Stimulated activated CD4-positive, alpha-beta T cell treated with anti-CD3 and anti-CD28 coated beads, Interleukin-12 subunit alpha, Interleukin-12 subunit beta, amount 100 ng/mL, for 48 hours (primary cell): ENCODE measurements at regions not wholly inside any gene's neighbourhood (a gene's known extent, or its start where the extent isn't known, plus 50 kb on each side); places are given as distances from the start of the nearest gene placed in this dataset.

Experiments
- DNase-seq, 3 donors: peaks; one replicate each; pipeline ENCODE4 v3.0.0-alpha.2; 2020; ENCODE audit warnings: low read depth in 2 of 3, low spot score in 1 of 3

DNA sequence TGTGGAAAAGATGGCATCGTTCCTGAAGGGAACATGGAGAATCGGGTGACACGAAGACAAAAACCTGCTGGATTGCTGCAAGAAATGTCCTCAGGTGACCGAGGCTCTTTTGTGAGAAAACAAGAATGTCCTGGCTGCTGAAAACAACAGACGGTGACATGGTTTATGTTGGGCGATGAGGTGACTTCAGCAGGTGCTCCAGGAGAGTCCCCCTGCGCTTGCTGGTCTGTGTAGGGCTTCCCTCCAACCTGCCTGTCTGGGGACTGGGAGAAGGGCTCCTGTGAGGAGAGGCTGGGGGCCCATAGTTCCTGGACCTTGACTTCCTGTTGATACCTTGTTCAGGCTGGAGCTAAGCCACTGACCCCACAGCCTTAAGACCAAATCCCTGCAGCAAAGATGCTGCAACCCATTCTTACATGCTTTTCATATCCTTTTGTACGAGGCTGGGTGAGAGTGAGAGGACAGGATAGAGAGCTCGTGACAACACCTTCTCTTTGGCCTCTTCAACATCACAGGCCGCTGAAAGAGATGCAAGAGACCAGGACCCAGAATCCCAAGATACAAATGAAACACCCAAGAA, 134.8 kb downstream of the CD83 start:
- no peak for DNase-seq

DNA sequence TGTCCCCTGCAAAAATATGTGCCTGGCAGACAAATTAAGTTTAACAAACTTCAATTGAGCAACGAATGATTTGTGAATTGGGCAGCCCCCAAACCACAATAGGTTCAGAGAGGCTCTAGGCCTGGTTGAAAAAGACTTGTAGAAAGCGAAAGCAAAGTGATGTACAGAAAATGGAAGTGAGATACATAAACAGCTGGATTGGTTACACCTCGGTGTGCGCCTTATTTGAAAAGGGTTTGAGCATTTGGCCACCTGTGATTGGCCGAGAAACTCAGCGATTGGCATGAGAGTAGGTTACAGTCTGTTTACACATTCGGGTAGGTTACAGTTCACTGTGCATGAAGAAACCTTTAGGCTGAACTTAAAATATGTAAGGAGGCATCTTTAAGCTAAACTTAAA, 136.9 kb downstream of the CD83 start:
- DNase-seq, result no peak

DNA sequence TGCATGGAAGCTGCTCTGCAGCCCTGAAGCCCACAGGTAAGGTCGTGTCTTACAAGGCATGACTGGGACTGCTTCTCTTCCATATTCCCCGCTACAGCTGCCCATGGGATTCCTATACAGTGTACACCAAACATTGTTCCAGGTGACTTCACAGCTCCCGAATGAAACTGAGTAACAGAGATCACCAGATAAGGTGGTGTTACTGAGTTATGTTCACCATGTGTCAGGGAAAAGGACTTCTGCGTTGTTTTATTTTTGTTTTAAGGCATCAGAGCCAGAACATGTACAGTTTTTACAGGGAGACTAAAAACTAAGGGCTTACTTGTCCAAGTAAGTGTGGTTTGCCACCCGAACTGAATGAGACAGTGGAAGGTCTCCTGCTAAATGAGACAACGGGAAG, 138.3 kb downstream of the CD83 start:
- no peak for DNase-seq

DNA sequence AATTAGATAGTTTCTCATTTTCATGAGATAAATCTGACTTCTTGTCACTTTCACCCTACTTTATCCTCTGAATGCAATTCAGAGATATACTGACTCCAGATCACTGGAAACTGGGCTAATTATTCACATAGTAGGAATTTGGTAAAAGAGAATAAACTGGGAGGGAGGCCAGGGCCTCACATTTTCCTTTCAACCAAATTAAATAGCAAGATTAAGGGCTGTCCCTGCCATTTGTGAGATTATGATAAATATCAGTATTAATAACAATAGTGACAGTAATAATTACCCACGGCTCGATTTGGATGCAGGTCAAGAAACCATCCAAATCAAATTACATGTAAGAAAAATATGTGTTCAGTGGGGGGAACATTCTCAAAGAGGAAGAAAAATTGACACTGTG, 140.5 kb downstream of the CD83 start:
- DNase-seq, result no peak

DNA sequence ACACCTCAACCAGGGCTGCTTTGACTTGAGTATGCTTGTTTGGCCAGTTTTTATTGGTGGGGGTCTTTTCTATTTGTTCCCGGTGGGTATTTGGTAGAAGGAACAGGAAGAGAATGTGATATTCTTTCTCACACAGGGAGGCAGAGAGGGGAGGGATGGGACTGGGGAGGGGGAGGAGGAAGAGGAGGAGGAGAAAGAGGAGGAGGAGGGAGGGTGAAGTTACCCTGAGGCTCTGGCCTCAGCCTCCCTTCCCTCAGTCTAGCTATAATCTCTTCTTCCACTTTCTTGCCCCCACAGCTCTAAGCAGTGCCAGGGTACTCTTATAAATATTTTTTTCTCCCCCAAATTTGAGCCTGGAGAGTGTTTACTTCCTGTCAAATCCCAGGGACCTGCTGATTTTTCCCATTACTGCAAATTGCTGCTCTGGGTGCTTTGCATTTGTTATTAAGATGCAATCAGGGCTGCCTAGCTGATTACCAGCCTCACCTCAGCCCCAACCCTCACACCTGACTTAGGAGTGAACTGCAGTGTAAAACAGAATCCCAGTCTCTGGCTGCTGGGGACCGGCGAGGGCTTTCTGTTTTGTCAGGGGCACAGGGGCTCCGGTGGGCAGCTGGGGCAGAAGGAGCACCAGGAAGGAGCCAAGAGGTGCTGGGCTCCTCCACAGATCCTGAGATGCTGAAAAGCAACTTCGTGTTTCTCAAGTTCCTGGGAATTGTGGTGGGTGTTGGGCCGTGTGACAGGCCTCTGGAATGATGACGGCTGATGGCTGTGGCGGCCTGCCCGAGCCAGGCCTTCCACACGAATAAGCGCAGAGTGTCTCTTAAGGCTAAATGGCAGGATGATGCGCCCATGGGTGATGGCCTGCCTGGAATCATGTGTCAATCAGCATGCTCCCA, 141.4 kb downstream of the CD83 start:
- no peak for DNase-seq

DNA sequence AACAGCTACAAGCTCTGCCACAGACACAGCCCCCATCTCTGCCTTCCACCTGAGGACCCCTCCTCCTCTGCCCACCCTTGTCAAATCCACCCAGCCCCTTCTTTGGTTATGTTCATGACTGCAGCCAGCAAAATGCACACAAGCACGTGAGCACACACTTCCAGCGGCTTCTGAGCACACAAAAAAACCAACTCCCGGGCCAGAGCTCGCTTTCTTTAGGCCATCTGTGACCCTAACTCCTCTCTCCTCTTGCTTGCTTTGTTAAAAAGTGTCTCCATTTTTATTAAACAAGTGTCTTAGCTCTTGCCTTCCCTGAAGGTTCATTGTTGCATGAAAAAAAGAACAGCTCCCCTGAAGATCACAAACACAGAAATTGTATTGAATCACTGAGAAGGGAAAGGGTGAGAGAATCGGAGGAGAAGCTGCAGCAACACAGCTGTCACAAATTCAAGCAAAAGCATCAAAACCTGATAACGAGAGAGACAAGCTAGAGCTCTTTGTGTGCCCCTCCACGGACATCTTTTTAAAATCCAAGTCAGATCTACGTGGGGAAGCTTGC, 142.1 kb downstream of the CD83 start:
- no peak for DNase-seq

DNA sequence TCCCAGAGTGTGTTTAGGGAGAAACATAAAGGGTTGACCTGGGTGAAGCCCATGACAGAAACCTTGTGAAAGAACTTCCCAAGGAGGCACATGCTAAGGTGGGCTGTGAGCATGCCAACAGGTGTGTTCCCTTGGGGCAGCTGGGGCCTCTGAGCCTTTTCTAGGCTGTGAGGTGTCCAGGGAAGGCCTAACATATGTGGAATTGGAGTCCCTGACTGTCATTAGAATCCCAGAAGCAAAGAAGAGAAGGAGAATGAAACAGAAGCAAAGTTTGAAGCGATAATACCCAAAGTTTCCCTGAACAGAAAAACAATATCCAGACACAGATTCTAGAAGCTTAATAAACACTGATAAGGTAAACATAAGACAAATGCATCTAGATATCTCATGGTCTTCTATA, 143.3 kb downstream of the CD83 start:
- no peak for DNase-seq

DNA sequence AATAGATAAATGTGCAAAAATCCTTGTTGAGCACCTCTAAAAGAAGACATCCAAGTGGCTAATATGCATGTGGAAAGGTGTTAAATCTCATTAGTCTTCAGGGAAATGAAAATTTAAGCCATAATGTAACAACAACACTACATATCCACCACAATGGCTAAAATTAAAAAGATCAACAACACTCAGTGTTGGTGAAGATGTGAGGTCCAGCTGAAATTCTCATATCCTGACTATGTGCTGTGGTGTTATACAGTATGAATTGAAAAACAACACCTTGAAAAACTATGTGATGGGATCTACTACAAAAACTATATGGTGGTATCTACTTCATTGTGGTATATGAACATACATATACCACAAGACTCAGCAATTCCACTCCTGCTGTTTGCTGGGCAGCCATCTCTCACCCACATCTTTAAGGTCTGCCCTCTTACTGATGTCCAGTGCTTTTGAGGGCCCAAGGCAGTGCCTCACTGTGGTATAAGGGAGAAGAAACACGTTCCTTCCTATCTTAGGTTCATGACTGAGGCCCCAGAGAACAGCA, 146.4 kb downstream of the CD83 start:
- no peak for DNase-seq

DNA sequence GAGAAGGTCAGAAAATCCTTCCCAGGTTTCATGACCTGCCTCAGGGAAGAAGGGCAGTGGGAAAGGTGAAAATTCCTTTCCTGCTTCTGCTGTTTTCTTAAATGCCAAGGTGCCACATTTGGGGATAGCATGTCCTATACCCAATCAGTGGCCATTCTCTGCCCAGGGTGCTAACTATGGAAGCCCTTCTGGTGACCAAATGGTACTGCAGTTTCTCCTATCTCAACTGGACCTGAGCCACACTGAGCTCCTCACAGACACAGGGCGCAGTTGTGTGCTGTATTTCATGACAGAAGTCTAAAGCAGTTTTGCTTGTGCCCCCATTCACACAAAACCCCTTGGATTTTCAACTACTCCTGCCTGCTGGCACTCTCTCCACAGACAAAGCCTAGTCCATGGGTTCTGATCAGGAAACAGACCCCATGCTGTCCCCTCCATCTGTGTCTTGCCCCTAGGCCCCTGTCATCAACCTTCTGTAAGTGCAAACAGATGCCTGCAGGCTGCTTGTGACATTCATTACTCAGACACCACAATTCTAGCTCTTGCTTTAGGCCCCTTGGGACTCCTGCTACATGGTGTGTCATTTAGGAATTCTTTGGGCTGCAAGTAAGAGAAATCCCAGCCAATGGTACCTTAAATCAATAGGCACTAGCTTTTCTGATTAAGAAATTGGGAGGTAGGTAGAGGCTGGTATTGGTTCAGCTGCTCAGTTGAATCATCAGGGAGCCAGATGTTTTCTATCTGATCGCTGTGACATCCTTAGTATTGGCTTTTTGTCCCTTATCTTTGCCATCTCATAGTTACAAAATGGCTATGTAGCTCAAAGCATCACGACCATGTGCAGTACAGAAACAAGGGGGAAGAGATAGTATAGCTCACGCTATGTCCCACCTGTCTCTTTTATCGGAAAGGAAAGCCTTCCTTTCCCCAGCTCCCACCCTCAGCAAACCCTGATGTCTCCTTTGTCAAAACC, 147.8 kb downstream of the CD83 start:
- no peak for DNase-seq

DNA sequence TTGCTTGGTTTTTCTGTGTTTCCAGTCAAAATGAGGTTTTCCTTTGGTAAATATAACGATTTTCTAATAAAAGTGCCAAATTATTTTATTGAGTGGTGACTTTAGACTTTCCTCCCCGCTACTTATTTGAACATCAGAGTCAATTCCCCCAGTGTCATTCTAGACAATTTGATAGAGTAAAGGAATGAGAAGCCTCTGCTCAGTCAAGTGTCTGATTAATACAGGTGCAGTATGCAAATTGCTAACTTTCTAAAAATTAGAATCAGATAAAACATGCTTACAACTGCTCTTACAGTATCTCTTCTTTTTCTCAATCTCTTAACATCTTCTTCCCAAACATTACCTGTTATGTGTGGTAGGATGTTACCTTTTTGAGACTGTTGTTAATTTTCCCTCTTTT, 148.7 kb downstream of the CD83 start:
- no peak for DNase-seq

DNA sequence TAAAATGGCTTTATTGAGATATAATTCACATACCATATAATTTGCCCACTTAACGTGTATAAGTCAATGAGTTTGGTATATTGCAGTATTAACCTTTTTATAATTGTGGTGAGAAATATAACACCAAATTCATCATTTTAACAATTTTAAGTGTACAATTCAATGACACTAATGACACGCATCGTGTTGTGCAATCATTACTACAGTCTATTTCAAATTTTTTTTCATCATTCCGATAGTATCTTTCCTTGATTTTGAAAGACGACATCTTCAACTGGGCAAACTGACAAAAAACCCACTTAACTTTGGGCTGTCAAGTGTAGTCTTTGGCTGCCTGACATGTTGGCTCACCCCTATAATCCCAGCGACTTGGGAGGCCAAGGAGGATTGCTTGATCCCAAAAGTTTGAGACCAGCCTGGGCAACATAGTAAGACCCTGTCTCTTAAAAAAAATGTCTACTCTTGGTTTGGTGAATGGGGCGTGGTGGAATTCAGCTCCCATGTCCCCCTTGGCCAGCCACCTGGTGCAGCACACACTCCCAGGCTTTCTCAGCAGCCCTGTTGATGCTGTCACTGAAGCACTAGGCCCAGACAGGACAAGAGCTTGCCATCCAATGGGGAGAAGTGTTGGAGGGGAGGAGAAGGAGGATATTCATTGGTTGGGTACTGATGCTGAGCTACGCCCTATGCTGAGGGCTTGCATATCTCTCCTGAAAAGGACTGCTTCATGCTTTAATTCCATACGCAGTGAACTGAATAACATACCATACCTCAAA, 150.5 kb downstream of the CD83 start:
- no peak for DNase-seq

DNA sequence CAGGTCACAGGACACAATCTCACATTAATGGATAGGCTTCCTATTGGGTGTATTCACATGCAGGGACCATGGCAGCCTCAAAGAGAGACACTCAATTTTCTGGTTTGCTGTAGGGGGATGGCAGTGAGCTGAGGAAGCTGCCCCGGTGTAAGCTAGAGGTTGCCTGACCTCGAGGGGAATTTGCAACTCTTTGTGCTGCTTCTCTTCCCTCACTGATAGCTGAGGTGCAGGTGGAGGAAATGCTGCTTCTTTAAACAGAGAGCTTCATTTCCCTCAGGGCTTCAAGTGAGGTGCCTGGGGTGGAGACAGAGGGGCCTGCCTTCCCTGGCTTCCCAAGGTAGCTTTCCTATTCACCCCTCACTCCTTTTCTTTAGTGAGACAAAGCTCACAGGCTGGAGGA, 151.9 kb downstream of the CD83 start:
- no peak for DNase-seq

DNA sequence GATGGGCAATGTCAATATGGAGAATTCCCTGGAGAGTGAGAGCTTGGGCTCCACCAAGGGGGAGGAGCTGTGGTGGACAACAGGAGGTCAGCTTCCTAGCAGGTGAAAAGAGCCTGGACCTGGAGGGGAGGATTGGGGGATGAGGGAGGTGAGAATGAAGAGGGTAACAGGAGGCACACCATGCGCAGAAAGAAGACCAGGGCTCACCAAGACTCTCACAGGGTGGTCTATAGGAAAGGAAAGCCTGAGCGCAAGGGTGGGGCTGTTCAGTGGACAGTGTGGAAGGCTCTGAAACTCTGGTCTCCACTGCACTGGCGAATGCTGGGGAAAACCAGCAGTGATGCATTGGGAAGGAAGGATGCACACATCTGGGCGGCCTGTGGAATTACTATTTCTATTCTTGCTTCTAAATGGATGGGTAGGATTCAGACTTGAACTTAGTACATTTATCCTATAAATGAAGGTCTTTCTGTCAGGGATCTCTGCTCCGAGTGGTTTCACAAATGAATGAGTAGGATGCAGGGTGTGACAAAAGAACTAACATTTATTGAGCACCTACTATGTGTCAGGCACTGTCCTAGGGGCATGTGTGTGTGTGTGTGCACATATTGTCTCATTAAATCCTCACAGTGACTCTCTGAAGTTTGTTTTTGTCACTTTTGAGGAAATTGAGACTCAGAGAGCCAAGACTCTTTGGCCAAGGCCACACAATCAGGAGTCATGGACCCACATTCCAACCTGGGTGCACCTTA, 152.7 kb downstream of the CD83 start:
- no peak for DNase-seq

DNA sequence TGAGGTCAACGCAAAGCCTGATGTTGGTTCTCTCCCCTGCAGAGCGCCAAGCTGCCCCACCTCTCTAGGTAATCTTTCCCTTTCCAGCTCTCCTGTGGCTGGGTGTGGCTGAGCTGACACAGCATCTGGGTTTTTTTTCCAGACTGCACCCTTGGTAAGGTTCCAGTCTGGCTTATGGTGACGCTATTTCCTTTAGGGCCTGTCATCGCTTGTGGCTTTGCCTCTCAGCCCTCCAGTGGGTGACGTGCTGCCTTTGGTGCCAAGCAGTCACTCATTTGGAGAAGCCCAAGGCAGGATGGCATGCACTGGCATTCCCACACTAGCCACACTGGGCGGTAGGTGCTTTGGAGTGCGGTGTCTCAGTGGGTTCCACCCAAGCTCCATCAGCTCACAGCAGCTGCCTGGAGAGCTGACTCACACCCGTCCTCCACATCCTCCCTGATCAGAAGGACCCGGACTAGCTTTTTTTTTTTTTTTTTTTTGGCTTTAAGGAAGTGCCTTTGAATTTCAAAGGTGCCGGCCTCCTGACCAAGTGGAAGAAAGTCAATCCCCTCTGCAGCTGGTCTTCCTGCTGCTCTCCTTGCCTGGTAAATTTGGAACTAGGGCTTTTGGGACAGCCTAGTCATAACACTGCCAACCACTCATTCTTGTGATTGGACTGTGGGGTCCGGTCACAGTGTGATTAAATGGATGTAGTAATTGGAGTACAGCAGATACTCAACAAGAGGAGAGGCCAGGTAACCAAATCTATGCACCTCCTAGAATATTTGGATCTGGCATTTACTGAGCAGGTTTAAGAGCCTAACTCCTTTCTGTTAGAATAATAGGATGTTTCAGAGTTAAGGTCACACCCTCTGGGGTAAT, 153.6 kb downstream of the CD83 start:
- DNase-seq, result peak; percentile 34 to 69 (median 39)

DNA sequence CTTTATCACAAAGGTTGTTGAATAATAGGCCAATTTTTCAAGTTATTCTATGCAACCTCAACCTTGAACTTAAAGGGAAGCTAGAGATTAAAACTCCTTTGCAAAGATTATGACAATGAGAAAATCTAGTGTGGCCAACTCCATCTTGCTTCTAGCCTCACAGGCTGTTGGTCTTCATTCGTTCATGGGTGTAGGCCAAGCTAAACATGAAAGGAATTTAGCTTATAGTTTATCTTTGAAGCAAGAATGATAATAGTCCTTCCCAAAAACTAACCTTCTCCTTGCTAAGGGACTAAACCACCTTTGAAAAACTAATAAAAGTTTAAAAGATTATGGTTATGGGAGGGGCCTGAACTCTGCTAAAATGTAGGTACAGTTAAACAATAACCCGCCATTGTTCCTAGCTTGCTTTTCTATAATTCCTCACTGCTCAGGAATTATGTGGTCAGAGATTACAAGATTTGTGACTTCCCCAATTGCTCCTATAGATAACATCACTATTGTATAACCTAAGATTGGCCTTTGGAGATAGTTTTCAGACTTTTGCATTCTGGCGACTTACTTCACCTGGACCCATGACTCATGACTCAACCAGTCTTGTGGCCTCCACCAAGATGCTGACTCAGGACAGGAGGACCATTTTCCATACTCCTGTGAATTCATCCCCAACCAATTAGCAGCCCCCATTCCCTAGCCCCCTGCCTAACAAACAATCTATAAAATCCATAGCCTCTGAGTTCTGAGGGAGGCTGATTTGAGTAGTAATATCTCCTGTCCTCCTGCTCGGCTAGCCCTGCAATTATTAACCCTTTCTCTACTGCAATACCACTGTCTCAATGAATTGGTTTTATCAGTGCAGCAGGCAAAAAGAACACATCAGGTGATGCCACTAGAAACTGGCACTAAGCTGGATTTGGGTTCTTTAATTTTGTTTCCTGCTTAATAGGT, 154.5 kb downstream of the CD83 start:
- DNase-seq, result no peak

DNA sequence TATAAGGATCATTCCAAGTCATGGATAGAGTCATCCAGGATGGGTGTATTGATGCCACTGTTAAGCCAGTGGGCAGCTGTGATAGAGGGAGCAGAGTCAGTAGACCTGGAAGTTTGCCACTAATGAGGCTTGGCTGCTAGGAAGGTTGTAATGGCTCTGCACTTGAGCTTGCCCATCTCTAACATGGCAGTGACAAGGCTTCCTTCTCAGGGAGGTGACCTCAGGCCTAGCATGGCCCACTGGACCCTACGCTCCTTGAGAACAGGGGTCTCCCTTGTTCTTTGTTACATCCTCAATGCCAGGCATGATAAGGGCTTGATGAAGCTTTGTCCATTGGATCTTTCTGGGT, 155.1 kb downstream of the CD83 start:
- no peak for DNase-seq

DNA sequence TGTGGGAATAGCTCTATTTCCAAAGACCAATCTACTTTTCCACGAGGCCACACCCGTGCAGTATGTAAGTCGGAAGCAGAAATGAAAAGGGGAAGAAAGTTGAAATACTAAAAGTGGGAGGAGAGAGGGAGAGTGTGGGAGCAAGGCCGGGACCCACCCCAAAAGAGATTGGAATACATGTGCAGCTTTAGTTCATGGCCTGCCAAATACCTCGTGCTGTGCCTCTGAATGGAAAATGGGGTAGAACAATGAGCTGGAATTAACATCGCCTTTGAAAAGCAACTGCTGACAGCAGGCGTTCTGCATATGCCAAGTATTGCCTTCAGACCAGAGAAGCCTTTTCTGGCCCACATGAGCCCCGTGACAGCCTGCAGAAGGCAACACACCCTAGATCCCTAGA, 155.6 kb downstream of the CD83 start:
- no peak for DNase-seq

DNA sequence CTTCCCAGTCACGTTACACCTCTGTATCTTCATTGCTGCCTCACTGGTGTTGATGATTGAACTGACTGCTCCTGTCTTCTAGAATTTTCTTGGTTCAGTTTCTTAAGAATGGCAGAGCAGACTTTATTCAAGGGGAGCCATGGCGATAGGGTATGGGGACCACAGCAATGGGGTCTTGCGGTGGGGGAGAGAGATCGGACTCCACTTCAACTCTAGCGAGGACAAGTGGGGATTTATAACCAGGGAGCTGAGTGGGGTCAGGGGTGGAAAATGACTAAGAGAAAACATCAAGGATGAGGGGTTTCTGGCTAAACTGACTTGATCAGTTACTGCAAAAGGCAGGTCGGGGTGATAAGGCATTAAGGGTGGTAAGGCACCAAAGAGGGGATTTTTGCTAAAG, 156.4 kb downstream of the CD83 start:
- DNase-seq, result no peak
